T-helper 17 cell (primary cell): ENCODE measurements at regions not wholly inside any gene's neighbourhood (a gene's known extent, or its start where the extent isn't known, plus 50 kb on each side); places are given as distances from the start of the nearest gene placed in this dataset.

ENCODE experiments used
- ATAC-seq: fragments of 150-1000 bp; cut with Tn5 transposase; 2 replicates; pipeline ENCODE4 v1.10.0; 2021; ENCODE audit warnings: mild to moderate bottlenecking, moderate library complexity
- DNase-seq, 3 donors: peaks; one replicate each; pipeline versions ENCODE4 v3.0.0 to v3.0.0-alpha.2; 2020 to 2021
- H3K9me3 ChIP-seq: one replicate; pipeline ENCODE4 v1.7.0; 2013; ENCODE audit warnings: low read length, mild to moderate bottlenecking; ENCODE audit not compliant: control insufficient read depth, poor library complexity, severe bottlenecking
- H3K27ac Mint-ChIP-seq: one replicate; pipeline ENCODE4 v1.8.0; 2022; ENCODE audit warnings: mild to moderate bottlenecking, moderate library complexity, mixed read lengths
- H3K27me3 Mint-ChIP-seq: one replicate; pipeline ENCODE4 v1.8.0; 2022; ENCODE audit warnings: mixed read lengths
- H3K36me3 Mint-ChIP-seq: one replicate; pipeline ENCODE4 v1.8.0; 2022; ENCODE audit warnings: low read depth, mixed read lengths
- H3K4me1 Mint-ChIP-seq: one replicate; pipeline ENCODE4 v1.8.0; 2022; ENCODE audit warnings: mild to moderate bottlenecking, mixed read lengths
- H3K4me3 Mint-ChIP-seq: one replicate; pipeline ENCODE4 v1.8.0; 2022; ENCODE audit warnings: mild to moderate bottlenecking, moderate library complexity, mixed read lengths

DNA sequence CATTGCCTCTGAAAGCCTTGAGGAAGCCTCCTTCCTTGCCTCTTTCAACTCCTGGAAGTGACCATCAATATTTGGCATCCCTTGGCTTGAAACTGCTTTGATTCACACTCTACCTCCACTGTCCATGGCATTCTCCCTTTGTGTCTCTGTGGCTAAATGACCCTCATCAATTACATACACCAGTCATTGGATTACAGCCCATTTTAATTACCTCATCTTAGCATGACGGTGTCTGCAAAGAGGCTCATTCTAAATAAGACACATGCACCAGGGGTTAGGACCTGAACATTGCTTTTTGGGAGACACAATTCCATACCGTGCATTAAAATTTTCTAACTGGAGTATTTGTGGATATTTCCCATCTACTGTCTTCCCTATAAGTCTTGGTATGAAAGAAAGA is 60.7 kb upstream of the FAM9A start:
- Mint-ChIP-seq H3K36me3 (no peaks in the 10 kb centered on the region), H3K4me3 (no peak overlapping the region), H3K27me3 (peaks cover 27% of the 10 kb centered on the region), H3K27ac (no peak overlapping the region), H3K4me1 (no peaks in the 10 kb centered on the region)
- no peak for DNase-seq
- no peaks in the 10 kb centered on the region for H3K9me3 ChIP-seq
- no peak for ATAC-seq

- DNase-seq (no peak), ATAC-seq (no peak)
- Mint-ChIP-seq H3K4me3 (no peak overlapping the region), H3K27ac (no peak overlapping the region), H3K4me1 (no peaks in the 10 kb centered on the region), H3K36me3 (no peaks in the 10 kb centered on the region), H3K27me3 (peaks cover 26% of the 10 kb centered on the region)
- no peaks in the 10 kb centered on the region for H3K9me3 ChIP-seq
Measured at GRCh38 chrX:8851231-8851886, 50.2 kb upstream of the FAM9A start.
